Fibroblast of the aortic adventitia (primary cell): ENCODE measurements at regions not wholly inside any gene's neighbourhood (a gene's known extent, or its start where the extent isn't known, plus 50 kb on each side); places are given as distances from the start of the nearest gene placed in this dataset.

Experiments used
- DNase-seq: peaks from one replicate; pipeline ENCODE4 v3.0.0-alpha.2; 2010; ENCODE audit warnings: low read depth
- H3K4me3 ChIP-seq: 2 replicates; pipeline ENCODE4 v1.5.1; 2011; ENCODE audit warnings: low read depth, mild to moderate bottlenecking, control low read depth, low read length, moderate library complexity
- CTCF ChIP-seq: IDR thresholded peaks from 2 replicates; pipeline ENCODE4 v1.5.1; 2011; ENCODE audit warnings: mild to moderate bottlenecking, low read length, control low read depth, inconsistent platforms; ENCODE audit not compliant: insufficient read depth

GRCh38 chr9:26687421-26687820 is 205.2 kb downstream of the CAAP1 start:
- no peak overlapping the region for H3K4me3 ChIP-seq
- TF ChIP-seq CTCF: no peak
- DNase-seq: no peak

- no peak overlapping the region for H3K4me3 ChIP-seq
- no peak for TF ChIP-seq CTCF
- no peak for DNase-seq
These were observed 206.8 kb downstream of the CAAP1 start for GRCh38 chr9:26685818-26686217.

GRCh38 chr9:26684029-26684428 is 208.6 kb downstream of the CAAP1 start:
- H3K4me3 ChIP-seq: no peak overlapping the region
- no peak for DNase-seq
- TF ChIP-seq CTCF: no peak

GRCh38 chr9:26682796-26683496 is 209.7 kb downstream of the CAAP1 start:
- no peak for DNase-seq
- no peak for TF ChIP-seq CTCF
- no peak overlapping the region for H3K4me3 ChIP-seq

GRCh38 chr9:26682041-26682440 is 210.6 kb downstream of the CAAP1 start:
- no peak overlapping the region for H3K4me3 ChIP-seq
- no peak for DNase-seq
- no peak for TF ChIP-seq CTCF

- TF ChIP-seq CTCF: no peak
- H3K4me3 ChIP-seq: no peak overlapping the region
- no peak for DNase-seq
These were observed 214.5 kb downstream of the CAAP1 start for GRCh38 chr9:26677965-26678706.
